Fibroblast of the conjunctiva (primary cell): ENCODE measurements at regions not wholly inside any gene's neighbourhood (a gene's known extent, or its start where the extent isn't known, plus 50 kb on each side); places are given as distances from the start of the nearest gene placed in this dataset.
"Not testable (repeated sequence)": the region's sequence is repeated elsewhere in the genome, so short reads cannot be mapped to it uniquely, and the experiment has no call there.

Experiments used
- DNase-seq: peaks from one replicate; pipeline ENCODE4 v3.0.0-alpha.2; 2010; ENCODE audit warnings: low read depth

DNA sequence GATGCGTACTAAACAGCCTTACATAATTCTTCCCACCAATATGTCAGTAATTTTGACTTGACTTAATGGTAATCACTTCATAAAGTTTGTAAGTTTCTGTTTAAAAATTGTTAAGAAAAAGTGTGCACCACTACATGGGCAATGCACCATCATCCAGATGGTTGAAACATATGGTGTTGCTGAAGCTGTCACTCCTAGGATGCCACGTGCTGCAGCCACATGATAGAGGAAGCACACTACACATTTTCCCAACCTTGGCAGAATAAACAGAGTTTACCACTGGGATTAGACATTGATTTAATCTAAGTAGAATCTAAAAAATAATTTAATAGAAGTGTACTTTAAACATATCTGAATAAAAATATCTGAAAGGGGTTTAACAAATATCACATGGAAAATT lies 1209.9 kb downstream of the NSUN3 start:
- no peak for DNase-seq

DNA sequence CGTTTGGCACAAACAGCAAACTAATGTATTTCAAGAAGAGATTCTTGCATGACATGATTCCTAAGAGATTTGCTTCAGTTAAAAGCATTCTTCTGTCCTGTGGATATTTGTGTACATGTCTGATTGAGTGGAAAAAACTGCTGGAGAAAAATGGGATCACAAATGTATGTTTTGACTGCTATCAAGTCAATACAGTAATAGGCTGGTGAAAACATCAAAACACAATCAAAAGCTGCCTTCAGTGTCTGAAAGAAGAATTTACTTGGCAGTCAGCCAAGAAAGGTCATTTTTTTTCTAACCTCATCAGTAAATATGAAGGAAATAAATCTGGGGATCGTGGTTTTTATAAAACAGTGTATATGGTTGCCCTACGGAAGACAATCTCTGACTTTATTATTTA lies 1214.8 kb downstream of the NSUN3 start:
- no peak for DNase-seq

DNA sequence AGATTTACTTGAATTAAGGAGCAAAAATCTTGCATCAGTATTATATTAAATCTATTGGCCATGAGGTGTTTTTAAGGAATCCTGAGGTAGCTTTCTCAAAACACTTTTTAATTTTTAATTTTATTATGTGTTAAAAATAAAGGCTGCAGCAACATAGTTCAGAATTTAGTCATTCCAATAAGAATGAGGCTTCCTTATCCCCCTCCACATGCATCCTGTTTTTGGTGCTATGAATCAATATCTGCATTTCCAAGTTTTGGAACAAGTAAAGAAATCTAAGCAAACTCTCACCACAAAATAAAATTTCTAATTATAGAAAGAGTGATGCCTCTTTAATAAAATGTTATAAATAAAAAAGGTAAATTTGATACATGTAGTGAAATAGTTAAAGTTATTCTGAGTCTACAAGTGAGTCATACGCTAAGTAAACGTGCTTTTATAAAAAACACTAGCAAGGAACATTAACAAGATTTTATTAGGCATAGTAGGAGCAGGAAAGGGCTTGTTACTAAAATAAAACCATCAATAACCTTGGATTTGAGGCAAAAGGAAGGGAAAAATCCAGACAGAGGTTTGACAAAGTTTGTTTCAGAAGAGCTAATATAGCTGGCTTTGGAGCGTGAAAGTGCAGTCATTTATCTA lies 1218.0 kb downstream of the NSUN3 start:
- no peak for DNase-seq

DNA sequence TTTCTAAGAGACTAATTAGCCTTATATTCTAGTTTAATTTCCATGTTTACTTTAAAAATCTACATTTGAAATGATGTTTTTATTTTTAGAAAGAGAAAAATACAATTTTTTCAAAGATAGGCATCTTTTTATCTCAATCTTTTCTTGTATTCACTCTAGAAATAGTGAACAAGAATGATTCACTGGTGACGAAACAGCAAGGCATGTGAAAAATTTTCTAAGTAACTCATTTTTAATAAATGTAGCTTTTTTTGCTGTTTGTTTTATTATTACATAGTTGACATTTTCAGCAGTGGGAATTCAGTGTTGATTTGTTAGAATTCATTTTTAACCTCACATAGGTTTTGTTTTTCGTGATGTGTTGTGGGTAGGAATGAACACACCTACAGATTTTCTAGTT lies 1226.4 kb downstream of the NSUN3 start:
- DNase-seq, result no peak

DNA sequence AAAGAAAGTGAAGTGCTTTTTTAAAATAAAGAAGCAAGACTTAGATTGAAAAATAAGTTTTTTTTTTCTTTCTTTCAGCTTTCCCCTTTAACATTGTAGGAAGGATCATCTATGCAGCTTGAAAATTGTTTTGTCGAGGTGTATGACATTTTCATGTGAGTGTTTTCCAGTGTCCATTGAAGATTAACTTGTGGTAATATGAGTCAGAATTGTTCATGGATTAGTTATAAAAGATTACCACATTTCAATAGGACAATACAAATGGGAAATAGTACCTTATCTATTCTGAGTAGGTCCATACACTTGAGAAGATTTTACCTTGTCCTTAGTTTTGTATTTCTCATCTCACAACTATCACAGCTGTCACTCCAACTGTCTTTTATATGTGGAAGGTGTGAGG lies 1234.7 kb downstream of the NSUN3 start:
- DNase-seq, result no peak

DNA sequence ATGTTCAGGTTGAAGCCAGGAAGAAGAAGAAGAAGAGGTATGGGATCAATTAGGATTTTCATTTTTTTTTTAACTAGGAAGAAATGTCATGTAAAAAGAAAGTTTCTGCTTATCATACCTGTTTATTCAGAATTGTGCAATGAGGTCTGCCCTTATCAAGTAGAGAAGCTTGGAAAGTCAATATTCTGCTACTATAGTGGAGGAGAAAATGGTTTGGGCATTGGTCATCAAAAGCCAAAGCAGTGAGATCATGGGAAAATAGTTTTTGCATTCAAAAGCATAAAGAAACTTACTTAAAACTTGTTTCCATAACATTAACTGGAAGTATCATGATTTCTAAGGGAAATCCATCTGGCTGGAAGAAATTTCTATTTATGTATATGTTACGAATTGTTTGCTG lies 1239.2 kb downstream of the NSUN3 start:
- no peak for DNase-seq

DNA sequence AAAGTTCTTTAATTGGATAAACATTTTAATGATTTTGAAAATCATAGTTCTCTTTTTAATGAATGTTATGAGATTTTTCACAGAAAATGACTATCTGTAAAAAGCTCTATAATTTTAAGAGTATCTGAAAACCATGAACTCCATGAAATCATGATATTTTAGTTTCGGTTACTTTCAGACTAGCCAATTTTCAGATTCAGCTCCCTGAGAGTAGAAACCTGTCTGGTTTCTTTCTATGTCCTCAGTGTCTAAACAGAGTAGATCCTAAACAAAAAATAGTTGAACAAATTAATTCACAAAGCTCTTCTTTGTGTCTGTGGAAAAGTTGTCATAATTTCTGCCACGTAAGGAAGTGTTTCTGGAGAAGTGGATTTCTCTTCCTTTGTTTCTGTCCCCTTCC lies 1247.7 kb downstream of the NSUN3 start:
- no peak for DNase-seq

DNA sequence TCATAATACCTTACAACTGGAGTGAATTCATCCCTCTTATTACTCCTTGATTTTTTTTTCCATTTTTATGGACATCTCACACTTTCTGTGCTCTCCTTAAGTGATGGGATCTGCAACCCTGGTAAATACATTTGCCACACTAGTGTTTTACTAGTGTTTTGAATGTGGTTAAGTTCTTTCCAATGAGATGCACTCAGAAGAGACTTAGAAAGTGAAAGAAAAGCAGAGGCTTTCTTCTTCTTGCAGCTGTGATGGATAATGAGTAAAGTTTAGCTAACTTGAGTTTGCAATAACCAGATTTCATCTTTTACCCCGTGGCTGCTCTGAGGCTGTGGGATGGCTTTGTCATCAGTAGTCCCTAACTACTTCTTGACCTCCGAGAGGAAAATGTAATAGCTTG lies 1248.4 kb downstream of the NSUN3 start:
- DNase-seq, result no peak

DNA sequence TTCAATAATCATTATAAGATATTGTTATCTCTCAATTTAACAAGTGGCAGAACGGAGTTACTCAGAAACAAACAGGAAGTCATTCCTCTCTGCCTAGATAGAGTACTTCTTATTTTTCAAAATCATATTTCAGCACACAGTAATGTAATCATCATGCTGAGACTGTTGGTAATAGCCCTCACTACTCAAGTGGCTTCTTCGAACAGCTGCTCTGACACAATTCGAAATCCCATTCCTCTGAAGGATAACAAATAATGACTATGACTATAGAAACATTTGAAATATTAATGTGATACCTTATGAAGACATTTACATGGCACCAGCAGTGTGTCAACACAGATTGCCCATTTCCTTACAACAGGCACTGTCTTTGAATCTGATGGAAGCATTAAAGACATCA lies 1249.8 kb downstream of the NSUN3 start:
- DNase-seq, result no peak

DNA sequence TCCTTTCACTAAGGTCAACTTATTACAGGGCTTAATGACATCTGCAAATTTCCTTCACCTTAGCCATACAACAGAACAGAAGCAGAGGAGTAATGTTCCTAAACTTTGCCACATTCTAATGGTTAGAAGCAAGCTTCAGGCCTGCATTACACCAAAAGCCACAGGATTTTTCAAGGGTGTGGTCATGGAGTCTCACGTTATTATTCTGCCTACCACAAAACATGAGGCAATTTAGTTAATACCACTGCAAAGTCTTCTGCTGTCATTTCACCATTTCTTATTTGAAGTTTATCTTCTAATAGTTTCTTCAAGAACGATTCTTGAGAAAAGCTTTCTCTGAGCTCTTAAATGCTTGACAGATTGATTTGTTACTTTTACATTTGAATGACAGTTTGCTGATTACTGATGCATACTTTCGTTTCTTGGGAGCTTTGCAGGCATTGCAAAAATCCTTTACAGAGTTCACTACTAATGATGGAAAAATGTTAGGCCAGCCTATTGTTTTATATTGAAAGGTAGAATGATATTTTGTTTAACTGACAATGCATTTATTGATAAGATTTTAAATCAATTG lies 1257.1 kb downstream of the NSUN3 start:
- DNase-seq, result no peak

DNA sequence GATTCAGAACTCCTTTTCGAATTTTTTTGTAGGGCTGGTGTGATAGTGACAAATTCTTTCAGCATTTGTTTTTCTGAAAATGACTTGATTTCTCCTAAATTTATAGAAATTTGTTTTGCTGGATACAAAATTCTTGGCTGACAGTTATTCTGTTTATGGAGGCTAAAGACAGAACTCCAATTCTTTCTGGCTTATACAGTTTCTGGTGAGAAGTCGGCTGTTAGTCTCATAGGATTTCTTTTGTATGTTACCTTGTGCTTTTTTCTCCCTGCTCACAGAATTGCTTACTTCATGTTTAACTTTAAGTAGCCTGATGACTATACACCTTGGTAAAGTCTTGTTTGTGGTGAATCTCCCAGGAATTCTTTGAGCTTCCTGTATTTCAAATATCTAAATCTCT lies 1264.6 kb downstream of the NSUN3 start:
- no peak for DNase-seq

DNA sequence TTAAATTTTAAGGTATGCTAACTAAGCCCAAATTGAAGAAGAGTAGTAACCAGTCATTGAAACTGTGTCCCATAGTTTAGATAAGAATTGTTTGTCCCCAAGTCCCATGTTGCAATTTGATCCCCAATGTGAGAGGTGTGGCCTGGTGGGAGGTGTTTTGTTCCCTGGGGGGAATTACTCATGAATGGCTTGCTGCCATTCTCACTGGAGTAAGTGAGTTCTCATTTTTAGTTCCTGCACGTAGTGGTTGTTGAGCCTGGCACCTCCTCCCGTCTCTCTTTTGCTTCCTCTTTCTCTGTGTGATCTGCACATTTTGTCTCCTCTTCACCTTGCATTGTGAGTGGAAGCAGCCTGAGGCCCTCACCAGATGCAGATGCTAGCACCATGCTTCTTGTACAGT lies 1271.0 kb downstream of the NSUN3 start:
- no peak for DNase-seq

DNA sequence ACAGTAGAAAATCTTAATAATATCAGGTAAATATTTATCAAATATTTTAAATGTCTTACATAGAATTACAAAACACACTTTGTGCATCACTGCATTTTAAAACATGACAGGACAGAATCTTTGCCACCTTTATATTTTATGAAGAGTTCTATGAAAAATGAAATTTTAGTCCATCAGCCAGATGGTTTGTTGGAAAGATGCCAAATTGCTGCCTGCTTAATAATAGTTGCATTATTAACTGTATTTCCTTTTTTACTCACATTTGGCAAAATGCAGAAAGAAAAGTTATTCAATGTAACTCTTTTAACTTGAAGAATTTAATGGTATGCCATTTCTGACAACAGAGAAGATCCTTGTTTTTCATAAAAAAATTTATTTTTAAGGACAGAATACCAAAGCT lies 1271.6 kb downstream of the NSUN3 start:
- no peak for DNase-seq

DNA sequence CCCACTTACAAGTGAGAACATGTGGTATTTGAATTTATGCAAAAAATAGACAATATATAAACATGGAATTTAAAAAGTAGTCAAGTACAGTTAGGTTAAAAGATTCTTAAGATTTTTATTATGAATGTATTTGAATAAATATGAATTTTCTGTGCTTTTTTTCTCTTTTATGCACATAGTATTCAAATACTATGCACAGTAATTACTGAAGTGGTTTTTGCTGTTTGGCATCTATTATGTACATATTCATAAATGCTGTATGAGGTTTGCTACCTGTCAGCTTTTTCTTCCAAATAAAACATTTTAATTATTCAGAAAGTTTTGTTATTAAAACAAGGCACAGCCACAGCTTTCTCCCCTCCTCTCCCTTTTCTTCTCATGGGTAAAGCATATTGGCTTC lies 1272.7 kb downstream of the NSUN3 start:
- no peak for DNase-seq

DNA sequence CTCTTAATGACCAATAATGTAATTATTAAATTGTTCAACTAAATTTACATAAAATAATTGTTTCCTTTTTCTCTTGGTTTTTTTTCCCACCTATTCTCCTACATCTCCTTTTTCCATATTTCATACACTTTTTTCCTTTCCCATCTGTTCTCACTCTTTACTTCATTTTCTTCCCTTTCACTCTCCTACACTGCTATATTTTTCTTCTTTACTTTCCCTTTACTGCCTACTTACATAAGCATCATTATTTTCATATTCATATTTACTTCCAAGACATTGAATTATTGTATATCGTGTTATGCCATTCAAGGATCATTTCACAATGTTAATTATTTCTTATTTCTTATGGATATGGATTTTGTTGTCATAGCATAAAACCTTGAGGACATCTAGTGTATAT lies 1275.6 kb downstream of the NSUN3 start:
- no peak for DNase-seq

DNA sequence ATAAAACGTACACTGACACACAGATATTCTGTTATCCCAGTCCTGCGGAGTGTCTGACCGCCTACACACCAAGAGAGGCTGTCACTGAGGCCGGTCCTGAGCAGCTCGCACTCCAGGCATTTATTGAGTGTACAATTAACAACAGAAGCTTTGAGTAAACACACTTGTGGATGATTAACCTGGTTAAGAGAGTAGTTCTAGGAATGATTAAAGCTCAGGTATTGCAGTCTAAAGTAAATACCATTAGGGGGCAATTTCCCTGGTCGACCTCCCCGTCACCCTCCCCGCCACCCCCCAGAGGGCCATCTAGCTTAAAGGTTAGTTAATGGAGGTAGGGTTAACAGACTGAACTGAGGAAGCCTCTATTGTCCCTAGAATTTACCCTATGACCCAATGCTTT lies 1278.5 kb downstream of the NSUN3 start:
- no peak for DNase-seq

DNA sequence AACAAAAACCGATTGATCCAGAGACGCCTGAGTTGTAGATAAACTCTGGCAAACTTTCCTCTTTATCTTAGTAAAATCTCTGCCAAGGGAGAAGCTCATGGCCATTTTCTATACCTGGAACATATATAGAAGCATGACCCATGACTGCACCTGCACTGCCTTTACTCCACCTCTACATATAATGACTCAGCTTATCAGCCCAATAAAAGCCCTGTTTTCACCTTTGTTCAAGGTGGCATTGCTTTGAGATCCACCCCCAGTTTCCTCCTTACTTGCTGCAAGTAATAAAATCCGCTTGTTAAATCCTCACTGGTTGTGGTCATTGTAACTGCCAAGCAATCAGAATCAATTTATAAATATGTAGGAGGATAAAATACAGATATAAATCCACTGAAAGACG lies 1280.4 kb downstream of the NSUN3 start:
- DNase-seq, result no peak

DNA sequence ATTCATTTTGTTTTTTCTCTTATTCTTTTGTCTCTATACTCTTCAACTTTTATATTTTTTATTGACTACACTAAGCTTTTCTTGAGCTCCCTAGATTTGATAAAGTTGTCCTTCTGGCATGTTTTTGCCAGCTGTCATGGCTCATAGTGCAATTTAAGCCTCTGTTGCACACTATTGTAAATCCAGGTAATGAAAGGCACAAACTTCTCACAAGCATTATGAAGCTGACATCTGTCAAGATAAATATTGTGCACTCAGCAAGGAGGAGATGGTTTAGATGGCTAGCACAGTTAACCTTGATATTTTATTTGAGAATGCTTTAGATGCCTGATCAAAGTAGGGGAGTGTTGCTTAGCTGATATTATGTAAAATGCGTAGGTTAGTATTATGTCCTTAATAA lies 1280.9 kb downstream of the NSUN3 start:
- DNase-seq, result no peak

DNA sequence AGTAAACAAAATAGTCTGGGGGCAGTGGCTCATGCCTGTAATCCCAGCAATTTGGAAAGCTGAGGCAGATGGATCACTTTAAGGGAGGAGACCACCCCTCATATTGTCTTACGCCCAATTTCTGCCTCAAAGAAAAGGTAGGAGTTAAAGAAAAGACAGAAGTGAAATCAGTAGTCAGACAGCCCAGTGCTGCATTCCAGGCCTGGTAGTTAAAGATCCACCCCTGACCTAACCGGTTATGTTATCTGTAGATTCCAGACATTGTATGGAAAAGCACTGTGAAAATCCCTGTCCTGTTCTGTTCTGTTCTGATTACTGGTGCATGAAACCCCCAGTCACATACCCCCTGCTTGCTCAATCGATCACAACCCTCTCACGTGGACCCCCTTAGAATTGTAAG lies 1285.1 kb downstream of the NSUN3 start:
- not testable (repeated sequence) for DNase-seq

DNA sequence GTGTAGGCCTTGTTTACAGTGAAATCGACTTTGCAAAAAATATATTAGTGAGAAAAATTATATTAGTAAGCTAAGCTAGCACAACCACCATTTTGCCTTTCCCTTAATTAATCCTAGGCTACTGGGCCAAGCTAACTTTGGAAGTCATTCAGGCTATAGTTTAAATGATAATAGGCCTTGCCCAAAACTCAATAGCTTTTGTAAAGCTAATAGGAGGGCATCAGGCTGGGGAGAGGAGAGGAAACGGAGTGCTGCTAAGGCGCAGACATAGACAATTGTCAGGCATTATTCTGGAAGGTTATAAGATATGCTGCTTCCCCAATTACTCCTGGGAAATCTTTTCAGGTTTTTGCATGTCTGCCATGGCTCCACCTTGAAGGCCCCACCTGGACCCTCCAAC lies 1286.0 kb downstream of the NSUN3 start:
- DNase-seq, result no peak

DNA sequence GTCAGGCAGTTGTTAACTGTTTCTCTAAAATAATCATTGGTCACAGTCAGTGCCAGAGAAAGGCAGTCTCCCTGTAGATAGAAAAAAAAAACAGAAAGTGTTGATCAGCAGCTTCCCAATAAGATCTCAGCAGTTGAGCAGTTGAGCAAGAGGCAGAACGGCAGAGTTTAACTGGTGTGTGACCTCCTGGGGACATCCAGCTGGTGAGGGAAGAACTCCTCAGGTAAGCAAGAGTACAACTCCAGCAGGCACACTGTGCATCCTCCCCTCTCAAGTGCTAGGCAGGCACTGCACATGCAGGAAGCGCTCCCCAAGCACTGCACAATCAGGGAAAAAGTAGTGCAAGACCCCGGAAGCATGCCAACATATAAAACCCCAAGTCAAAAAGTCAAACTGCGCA lies 1287.2 kb downstream of the NSUN3 start:
- no peak for DNase-seq

DNA sequence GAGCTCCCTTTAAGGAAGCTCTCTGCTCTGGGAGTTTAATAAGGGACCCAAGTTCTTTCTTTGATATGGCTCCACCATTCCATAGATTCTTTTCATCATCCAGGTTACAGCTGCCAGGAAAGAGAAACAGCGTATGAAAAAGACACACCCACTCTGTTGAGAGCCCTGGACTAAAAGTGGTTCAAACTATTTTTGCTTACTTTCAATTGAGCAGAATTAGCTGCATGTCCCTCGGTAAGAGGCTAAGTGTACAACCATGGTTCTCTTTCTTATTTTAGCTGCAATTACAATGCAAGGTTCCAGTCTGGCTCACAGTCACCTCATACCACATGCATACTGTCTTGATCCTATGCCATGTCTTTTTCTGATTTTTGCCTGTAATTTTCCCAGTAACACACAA lies 1288.3 kb downstream of the NSUN3 start:
- DNase-seq, result no peak

DNA sequence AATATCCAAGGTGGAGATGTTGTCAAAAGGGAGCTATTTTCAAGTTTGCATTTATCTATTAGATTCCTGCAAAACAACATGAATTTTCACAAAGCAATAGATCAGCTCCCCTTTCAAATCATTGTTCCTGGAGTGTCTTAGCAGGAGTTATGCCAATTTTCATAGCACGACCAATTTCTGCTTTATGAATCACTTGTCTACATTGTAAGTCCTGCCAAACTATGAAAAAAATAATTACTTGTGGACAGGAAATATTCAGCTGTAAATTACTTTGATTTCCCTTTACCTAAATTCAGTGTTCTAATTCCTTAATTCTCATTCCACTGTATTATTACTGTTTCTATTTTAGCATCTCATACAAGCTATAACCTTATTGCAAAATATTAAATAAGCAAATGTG lies 1289.6 kb downstream of the NSUN3 start:
- no peak for DNase-seq

DNA sequence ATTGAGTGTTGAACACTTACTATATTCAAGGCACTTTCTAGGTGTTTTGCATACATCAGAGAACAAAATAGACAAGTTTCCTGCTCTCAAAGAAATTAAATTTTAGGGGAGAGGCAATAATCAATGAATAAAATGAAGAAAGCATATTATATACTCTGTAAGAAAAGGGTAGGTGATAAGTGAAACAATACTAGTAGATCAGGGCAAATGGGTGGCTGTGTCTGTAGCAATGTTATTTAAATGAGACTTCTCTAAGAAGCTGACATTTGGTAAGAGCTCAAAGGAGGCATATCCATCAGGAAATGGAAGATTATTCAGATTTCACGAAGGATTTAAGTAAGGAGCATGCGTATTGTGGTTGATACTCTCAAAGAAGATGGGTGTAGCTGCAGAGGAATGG lies 1291.6 kb downstream of the NSUN3 start:
- no peak for DNase-seq
